ENCODE measurements at regions not wholly inside any gene's neighbourhood (a gene's known extent, or its start where the extent isn't known, plus 50 kb on each side); places are given as distances from the start of the nearest gene placed in this dataset.
A peak's percentile ranks its signal among the peaks of the same experiment; 100 is the strongest.

GRCh38 chr10:94043431-94043990 lies 49.8 kb downstream of the PLCE1 start:
- Histone ChIP-seq H3K9ac (ENCODE audit: extremely low read depth, low read length, poor library complexity, severe bottlenecking) (no peak overlapping the region), H3K27ac (ENCODE audit: low read depth, low read length) (no peak overlapping the region), H3K4me3 (ENCODE audit: low read length) (no peak overlapping the region), H3K27me3 (ENCODE audit: control insufficient read depth, insufficient read depth, low read length, poor library complexity, severe bottlenecking) (no peaks in the 10 kb centered on the region), H3K36me3 (ENCODE audit: control insufficient read depth, insufficient read depth, low read length) (peaks cover 23% of the 10 kb centered on the region), H3K9me3 (ENCODE audit: control insufficient read depth, low read length) (no peaks in the 10 kb centered on the region), H3K4me1 (ENCODE audit: control insufficient read depth, insufficient read depth, low read length) (peaks cover 3% of the 10 kb centered on the region)
- Mint-ChIP-seq H3K27ac (no peak overlapping the region), H3K4me3 (no peak overlapping the region), H3K27me3 (ENCODE audit: insufficient read depth) (no peaks in the 10 kb centered on the region), H3K36me3 (ENCODE audit: low read depth) (peaks cover 13% of the 10 kb centered on the region), H3K9me3 (no peaks in the 10 kb centered on the region), H3K4me1 (peaks cover 17% of the 10 kb centered on the region)
- DNase-seq: no peak
- TF ChIP-seq, protein P1, sequence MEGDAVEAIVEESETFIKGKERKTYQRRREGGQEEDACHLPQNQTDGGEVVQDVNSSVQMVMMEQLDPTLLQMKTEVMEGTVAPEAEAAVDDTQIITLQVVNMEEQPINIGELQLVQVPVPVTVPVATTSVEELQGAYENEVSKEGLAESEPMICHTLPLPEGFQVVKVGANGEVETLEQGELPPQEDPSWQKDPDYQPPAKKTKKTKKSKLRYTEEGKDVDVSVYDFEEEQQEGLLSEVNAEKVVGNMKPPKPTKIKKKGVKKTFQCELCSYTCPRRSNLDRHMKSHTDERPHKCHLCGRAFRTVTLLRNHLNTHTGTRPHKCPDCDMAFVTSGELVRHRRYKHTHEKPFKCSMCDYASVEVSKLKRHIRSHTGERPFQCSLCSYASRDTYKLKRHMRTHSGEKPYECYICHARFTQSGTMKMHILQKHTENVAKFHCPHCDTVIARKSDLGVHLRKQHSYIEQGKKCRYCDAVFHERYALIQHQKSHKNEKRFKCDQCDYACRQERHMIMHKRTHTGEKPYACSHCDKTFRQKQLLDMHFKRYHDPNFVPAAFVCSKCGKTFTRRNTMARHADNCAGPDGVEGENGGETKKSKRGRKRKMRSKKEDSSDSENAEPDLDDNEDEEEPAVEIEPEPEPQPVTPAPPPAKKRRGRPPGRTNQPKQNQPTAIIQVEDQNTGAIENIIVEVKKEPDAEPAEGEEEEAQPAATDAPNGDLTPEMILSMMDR (conservative IDR thresholded peaks at IDR 0.05): no peak

- WGBS, 2 experiments (ENCODE audit: insufficient coverage in 1 of 2, insufficient read length in 1 of 2): 17 to 48% methylated on average over 1 of the region's 1 CpG
- TF ChIP-seq, protein P1 (conservative IDR thresholded peaks at IDR 0.05): no peak
- Mint-ChIP-seq H3K9me3 (no peaks in the 10 kb centered on the region), H3K27ac (no peak overlapping the region), H3K4me1 (peaks cover 27% of the 10 kb centered on the region), H3K4me3 (no peak overlapping the region), H3K36me3 (ENCODE audit: low read depth) (peaks cover 4% of the 10 kb centered on the region), H3K27me3 (ENCODE audit: insufficient read depth) (no peaks in the 10 kb centered on the region)
- Histone ChIP-seq H3K9me3 (ENCODE audit: control insufficient read depth, low read length) (no peaks in the 10 kb centered on the region), H3K27me3 (ENCODE audit: control insufficient read depth, insufficient read depth, low read length, poor library complexity, severe bottlenecking) (no peaks in the 10 kb centered on the region), H3K4me1 (ENCODE audit: control insufficient read depth, insufficient read depth, low read length) (peaks cover 3% of the 10 kb centered on the region), H3K9ac (ENCODE audit: extremely low read depth, low read length, poor library complexity, severe bottlenecking) (no peak overlapping the region), H3K4me3 (ENCODE audit: low read length) (no peak overlapping the region), H3K27ac (ENCODE audit: low read depth, low read length) (no peak overlapping the region), H3K36me3 (ENCODE audit: control insufficient read depth, insufficient read depth, low read length) (peaks cover 13% of the 10 kb centered on the region)
- DNase-seq: peak; percentile 60
Measured at GRCh38 chr10:94046098-94046497, 52.4 kb downstream of the PLCE1 start.

DNA sequence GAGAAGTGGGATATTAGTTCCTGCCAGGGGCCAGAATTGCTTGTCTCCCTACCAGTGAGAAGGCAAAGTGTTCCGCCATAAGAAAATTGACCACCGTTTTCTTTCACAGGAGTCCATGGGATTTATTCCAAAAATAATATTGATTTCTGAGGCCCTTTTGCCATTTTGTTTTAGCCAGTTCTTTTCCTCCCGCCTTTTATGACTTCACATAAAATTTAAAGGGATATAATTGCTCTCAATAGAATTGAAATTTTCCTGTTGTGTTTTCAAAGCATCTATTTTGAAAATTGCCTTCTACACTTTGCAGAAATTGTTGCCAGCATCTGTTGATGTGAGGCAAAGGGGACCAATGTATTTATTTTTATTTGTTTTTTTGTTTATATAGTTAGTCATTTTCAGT lies 53.6 kb downstream of the PLCE1 start:
- H3K9me3 ChIP-seq (ENCODE audit: control insufficient read depth, low read length): no peaks in the 10 kb centered on the region
- peaks cover 11% of the 10 kb centered on the region for H3K36me3 ChIP-seq (ENCODE audit: control insufficient read depth, insufficient read depth, low read length)
- Mint-ChIP-seq H3K9me3 (no peaks in the 10 kb centered on the region), H3K27ac (no peak overlapping the region), H3K4me3 (no peak overlapping the region), H3K27me3 (ENCODE audit: insufficient read depth) (no peaks in the 10 kb centered on the region), H3K36me3 (ENCODE audit: low read depth) (peaks cover 4% of the 10 kb centered on the region), H3K4me1 (peaks cover 29% of the 10 kb centered on the region)
- H3K4me3 ChIP-seq (ENCODE audit: low read length): no peak overlapping the region
- no peak for DNase-seq
- H3K9ac ChIP-seq (ENCODE audit: extremely low read depth, low read length, poor library complexity, severe bottlenecking): no peak overlapping the region
- WGBS, 2 experiments (ENCODE audit: insufficient coverage in 1 of 2, insufficient read length in 1 of 2): 85 to 96% methylated on average over 2 of the region's 3 CpGs
- H3K4me1 ChIP-seq (ENCODE audit: control insufficient read depth, insufficient read depth, low read length): peaks cover 3% of the 10 kb centered on the region
- no peaks in the 10 kb centered on the region for H3K27me3 ChIP-seq (ENCODE audit: control insufficient read depth, insufficient read depth, low read length, poor library complexity, severe bottlenecking)
- H3K27ac ChIP-seq (ENCODE audit: low read depth, low read length): no peak overlapping the region
- TF ChIP-seq, protein P1 (conservative IDR thresholded peaks at IDR 0.05): no peak
